Activated T-helper 17 cell treated with anti-CD3 and anti-CD28 coated beads, Interleukin-2, amount 50 U/mL, for 72 hours (primary cell): ENCODE measurements at regions not wholly inside any gene's neighbourhood (a gene's known extent, or its start where the extent isn't known, plus 50 kb on each side); places are given as distances from the start of the nearest gene placed in this dataset.
"Not testable (repeated sequence)": the region's sequence is repeated elsewhere in the genome, so short reads cannot be mapped to it uniquely, and the experiment has no call there.

ENCODE experiments used
- ATAC-seq: fragments of 150-1000 bp; cut with Tn5 transposase; replicated peaks from 2 replicates; pipeline ENCODE4 v1.10.0; 2021; ENCODE audit warnings: mild to moderate bottlenecking, moderate library complexity
- H3K27ac Mint-ChIP-seq: one replicate; pipeline ENCODE4 v1.8.0; 2022; ENCODE audit warnings: mixed read lengths
- H3K27me3 Mint-ChIP-seq: one replicate; pipeline ENCODE4 v1.8.0; 2022; ENCODE audit warnings: mixed read lengths
- H3K36me3 Mint-ChIP-seq: one replicate; pipeline ENCODE4 v1.8.0; 2022; ENCODE audit warnings: low read depth, mild to moderate bottlenecking, mixed read lengths
- H3K4me1 Mint-ChIP-seq: one replicate; pipeline ENCODE4 v1.8.0; 2022; ENCODE audit warnings: mixed read lengths
- H3K4me3 Mint-ChIP-seq: one replicate; pipeline ENCODE4 v1.8.0; 2022; ENCODE audit warnings: mild to moderate bottlenecking, mixed read lengths
- H3K9me3 Mint-ChIP-seq: one replicate; pipeline ENCODE4 v1.8.0; 2022; ENCODE audit warnings: mixed read lengths

DNA sequence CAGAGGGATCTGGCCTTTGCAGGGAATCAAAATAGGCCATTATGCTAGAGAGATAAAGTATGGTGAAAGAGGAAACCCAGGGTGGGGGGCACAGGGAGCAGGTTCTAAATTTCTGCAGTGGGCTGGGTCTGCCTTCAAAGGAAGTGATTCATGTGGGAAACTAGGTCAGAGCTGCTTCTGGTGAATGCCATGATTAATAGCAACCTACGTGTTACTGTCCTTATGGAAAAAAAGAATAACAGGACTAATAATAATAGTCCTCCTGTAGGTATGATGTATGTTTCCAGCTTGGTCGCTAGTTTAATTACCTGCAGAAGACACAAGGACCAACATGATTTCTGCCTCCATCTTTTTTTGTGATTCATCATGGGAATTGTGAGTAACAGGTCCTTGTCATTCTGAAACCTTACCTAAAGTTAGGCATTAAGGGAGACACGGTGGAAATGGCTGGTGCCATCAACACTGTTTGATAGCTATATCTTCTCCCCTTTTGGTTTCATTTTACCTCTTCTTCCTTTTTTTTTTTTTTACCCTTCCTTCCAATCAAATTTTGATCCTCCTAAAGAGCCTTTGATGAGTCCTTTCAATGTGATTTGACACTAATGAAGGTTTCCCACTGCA lies 180.4 kb downstream of the CPEB2 start:
- ATAC-seq = peak; percentile 93
- Mint-ChIP-seq H3K4me3 (peak overlapping the region; percentile 77), H3K4me1 (peaks cover 16% of the 10 kb centered on the region), H3K9me3 (no peaks in the 10 kb centered on the region), H3K36me3 (no peaks in the 10 kb centered on the region), H3K27ac (peak overlapping the region; percentile 92), H3K27me3 (no peaks in the 10 kb centered on the region)

DNA sequence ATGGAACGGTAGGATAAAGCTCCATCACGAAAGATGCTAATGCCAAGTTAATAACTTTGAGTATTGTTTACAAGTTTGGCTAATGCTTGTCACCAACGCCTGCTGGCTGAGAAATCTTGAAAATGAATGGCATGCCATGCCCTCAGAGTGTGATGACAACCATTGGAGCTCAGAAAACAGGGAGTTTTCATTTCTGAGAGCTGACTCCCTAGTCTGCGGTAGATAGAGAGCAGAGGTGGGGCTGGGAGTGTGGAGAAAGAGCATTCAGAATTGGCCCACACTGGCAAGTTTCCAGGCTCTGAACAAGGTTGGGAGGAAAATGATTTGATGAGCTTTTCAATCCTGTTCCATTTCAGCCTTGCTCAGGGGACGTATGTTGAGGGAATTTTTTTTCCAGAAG lies 183.9 kb downstream of the CPEB2 start:
- H3K27me3 Mint-ChIP-seq = no peaks in the 10 kb centered on the region
- no peak for ATAC-seq
- peaks cover 16% of the 10 kb centered on the region for H3K4me1 Mint-ChIP-seq
- no peaks in the 10 kb centered on the region for H3K36me3 Mint-ChIP-seq
- H3K9me3 Mint-ChIP-seq = no peaks in the 10 kb centered on the region
- H3K27ac Mint-ChIP-seq = no peak overlapping the region
- H3K4me3 Mint-ChIP-seq = no peak overlapping the region

DNA sequence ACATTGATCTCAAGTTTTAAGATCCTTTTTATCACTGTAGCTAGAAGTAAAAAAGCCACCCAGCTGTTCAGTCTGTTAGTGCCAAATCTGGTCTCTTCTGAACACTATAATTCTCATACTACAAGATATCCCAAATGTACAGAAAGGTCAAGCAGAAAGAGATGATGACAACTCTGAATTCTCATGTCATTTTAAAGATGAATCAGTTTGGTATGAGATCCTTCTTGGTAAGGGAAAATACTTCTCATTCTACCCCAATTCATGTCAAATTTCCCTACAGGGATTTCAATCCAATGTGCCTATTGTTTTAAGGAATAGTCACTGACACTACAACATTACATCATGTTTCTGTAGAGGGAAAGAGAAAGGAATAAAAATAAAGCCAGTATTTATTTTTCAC lies 184.5 kb downstream of the CPEB2 start:
- no peaks in the 10 kb centered on the region for H3K36me3 Mint-ChIP-seq
- no peak for ATAC-seq
- no peak overlapping the region for H3K27ac Mint-ChIP-seq
- peaks cover 16% of the 10 kb centered on the region for H3K4me1 Mint-ChIP-seq
- no peaks in the 10 kb centered on the region for H3K27me3 Mint-ChIP-seq
- no peaks in the 10 kb centered on the region for H3K9me3 Mint-ChIP-seq
- H3K4me3 Mint-ChIP-seq = no peak overlapping the region

DNA sequence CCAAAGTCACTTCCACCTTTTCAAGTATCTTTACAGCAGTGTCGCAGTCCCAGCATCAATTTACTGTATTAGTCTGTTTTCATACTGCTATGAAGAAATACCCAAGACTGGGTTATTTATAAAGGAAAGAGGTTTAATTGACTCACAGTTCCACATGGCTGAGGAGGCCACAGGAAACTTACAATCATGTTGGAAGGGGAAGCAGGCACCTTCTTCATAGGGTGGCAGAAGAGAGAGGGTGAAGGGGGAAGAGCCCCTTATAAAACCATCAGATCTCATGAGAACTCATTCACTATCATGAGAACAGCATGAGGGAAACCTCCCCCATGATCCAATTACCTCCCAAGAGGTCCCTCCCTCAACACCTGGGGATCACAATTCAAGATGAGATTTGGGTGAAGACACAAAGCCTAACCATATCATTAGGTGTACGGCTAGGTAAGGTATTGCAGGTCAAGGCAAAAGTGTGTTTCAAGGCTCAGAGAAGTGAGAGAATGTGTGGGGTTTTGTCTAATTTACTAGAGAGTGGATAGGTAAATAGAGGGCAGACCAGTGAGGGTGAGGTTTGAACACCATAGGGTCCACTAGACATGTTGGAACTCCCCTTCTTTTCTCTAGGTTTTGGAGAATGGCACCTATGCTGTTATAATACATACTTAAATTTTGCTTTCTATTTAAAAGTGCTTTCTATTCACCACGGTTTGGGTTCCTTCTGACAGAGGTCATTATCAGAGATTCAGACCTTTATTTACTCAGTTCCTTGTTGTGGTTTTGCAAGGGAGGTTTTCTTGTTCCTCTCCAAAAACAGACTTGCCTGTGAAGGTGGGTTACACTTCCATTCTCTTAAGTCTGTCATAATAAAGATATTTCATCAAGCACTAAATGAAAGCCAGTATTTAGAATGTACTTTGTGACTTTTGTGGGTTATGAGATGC lies 186.6 kb downstream of the CPEB2 start:
- Mint-ChIP-seq H3K27ac (peak overlapping the region; percentile 11), H3K27me3 (no peaks in the 10 kb centered on the region), H3K4me3 (no peak overlapping the region), H3K4me1 (no peaks in the 10 kb centered on the region), H3K36me3 (no peaks in the 10 kb centered on the region), H3K9me3 (no peaks in the 10 kb centered on the region)
- peak; percentile 2 for ATAC-seq

DNA sequence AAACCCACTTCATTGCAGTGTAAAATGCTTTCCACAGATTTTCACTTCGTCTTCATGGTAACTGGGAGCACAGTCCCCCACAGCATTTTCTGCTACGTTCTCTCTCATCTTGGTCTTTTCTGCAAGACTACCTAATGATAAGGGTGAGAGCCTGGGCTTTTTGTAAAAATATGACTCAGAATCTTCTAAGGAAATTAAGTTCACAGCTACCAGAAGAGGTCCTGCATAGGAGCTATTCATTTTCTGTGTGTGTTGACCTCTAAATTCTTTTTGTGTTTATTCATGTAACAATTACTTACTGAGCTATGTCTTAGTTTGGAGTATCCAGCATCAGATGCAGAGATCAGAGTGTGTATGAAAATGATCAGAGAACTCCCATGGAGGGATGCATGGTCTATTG lies 192.2 kb downstream of the CPEB2 start:
- H3K4me1 Mint-ChIP-seq = no peaks in the 10 kb centered on the region
- no peaks in the 10 kb centered on the region for H3K9me3 Mint-ChIP-seq
- ATAC-seq = no peak
- no peaks in the 10 kb centered on the region for H3K27me3 Mint-ChIP-seq
- H3K4me3 Mint-ChIP-seq = no peak overlapping the region
- H3K27ac Mint-ChIP-seq = no peak overlapping the region
- no peaks in the 10 kb centered on the region for H3K36me3 Mint-ChIP-seq

DNA sequence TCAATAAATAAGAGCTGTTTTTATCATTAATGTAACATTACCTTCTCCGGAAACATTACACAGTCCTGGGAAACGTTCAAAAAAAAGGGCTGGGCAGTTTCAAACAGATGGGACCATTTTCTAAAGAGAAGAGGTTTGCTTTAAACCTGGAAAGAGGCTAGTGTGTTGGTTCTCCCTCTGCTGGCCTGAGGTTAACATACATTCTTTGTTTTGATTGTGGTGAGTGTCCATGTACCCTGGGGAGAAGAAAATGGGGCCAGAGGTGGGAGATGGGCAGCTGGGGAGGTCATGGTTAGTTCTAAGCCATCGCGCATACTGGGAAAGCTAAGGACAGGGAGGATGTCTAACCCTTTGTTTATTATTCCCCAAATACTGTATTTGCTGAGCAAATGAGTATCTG lies 194.7 kb downstream of the CPEB2 start:
- ATAC-seq = no peak
- Mint-ChIP-seq H3K4me3 (no peak overlapping the region), H3K4me1 (no peaks in the 10 kb centered on the region), H3K36me3 (no peaks in the 10 kb centered on the region), H3K27me3 (no peaks in the 10 kb centered on the region), H3K27ac (no peak overlapping the region), H3K9me3 (no peaks in the 10 kb centered on the region)

DNA sequence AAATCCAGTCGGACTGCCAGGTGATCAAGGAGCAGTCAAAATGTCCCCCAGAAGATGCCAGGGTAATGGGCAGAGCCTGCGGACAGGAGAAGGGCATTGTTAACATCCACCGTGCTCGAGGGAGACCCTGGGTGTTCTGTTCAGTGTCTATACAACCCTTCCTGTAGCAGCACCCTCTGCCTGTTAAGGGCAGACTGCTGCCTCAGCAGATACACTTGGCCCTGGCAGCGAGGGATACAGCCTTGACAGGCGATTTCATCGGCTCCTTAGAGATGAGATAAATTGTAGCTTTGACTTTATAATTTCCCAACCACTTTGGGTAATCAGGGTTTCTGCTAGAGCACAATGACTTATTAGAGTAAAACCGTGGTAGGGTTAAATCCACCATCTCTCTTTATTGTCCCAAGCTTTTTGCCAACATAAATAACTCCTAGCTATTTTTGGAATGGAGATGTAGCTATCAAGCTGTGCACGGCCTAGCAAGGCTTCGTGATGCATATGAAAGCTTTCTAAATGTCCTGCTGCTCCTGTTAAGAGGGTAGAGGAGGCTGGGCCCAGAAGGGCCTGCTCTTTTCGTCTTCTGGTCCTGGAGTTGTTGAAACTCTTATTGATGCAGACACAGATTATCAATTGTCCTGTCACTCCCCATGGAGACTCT lies 195.9 kb downstream of the CPEB2 start:
- no peaks in the 10 kb centered on the region for H3K27me3 Mint-ChIP-seq
- no peaks in the 10 kb centered on the region for H3K4me1 Mint-ChIP-seq
- ATAC-seq = no peak
- H3K9me3 Mint-ChIP-seq = no peaks in the 10 kb centered on the region
- H3K4me3 Mint-ChIP-seq = no peak overlapping the region
- no peak overlapping the region for H3K27ac Mint-ChIP-seq
- H3K36me3 Mint-ChIP-seq = no peaks in the 10 kb centered on the region

DNA sequence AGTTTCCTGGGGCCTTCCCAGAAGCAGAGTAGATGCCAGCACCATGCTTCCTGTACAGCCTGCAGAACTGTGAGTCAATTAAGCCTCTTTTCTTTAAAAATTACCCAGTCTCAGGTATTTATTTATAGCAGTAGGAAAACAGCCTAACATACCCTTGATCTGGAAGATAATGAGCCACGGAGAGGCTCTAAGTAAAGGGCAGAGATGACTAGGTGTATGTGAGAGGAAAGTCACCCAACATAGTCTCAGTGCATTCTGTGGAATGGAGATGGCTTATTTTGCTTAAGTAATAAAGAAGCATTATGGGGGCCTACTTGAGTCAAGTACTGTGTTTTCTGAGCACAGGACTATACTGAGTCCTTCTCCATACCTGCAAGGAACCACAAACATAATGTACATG lies 199.5 kb downstream of the CPEB2 start:
- Mint-ChIP-seq H3K36me3 (no peaks in the 10 kb centered on the region), H3K27me3 (peaks cover 3% of the 10 kb centered on the region), H3K4me3 (no peak overlapping the region), H3K27ac (peak overlapping the region; percentile 18), H3K4me1 (no peaks in the 10 kb centered on the region), H3K9me3 (peaks cover 12% of the 10 kb centered on the region)
- ATAC-seq = peak; percentile 53

DNA sequence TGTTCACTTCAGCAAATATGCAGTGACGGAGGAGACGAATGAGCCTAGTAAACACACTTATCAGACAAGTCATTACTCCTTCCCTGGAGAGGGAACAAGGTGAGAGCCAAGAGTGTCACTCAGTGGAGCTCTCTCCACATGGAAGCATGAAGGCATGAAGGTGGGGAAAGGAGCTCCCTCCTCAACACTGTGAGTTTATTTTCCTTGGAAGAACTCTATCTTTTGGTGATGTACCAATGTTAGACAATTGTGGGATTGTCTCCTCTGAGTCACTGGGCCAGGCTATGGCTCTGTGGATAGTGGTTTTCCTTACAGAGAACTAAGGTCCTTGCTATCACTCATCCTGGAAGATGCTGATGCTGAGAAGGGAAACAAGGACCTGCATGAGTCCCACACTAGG lies 200.2 kb downstream of the CPEB2 start:
- no peak overlapping the region for H3K27ac Mint-ChIP-seq
- H3K4me1 Mint-ChIP-seq = no peaks in the 10 kb centered on the region
- H3K4me3 Mint-ChIP-seq = no peak overlapping the region
- H3K36me3 Mint-ChIP-seq = no peaks in the 10 kb centered on the region
- no peak for ATAC-seq
- peaks cover 19% of the 10 kb centered on the region for H3K9me3 Mint-ChIP-seq
- peaks cover 4% of the 10 kb centered on the region for H3K27me3 Mint-ChIP-seq

DNA sequence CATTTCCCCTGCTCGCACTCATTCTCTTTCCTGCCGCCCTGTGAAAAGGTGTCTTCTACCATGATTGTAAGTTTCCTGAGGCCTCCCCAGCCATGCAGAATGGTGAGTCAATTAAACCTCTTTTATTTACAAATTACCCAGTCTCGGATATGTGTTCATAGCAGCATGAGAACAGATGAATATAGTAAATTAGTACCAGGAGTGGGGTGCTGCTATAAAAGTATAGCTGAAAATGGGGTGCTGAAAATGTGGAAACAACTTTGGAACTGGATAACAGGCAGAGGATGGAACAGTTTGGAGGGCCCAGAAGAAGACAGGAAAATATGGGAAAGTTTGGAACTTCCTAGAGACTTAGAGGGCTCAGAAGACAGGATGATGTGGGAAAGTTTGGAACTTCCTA lies 204.2 kb downstream of the CPEB2 start:
- not testable (repeated sequence) for H3K27ac Mint-ChIP-seq, H3K4me3 Mint-ChIP-seq, H3K36me3 Mint-ChIP-seq, H3K4me1 Mint-ChIP-seq, ATAC-seq
- Mint-ChIP-seq H3K9me3 (peaks cover 26% of the 10 kb centered on the region), H3K27me3 (peaks cover 16% of the 10 kb centered on the region)

DNA sequence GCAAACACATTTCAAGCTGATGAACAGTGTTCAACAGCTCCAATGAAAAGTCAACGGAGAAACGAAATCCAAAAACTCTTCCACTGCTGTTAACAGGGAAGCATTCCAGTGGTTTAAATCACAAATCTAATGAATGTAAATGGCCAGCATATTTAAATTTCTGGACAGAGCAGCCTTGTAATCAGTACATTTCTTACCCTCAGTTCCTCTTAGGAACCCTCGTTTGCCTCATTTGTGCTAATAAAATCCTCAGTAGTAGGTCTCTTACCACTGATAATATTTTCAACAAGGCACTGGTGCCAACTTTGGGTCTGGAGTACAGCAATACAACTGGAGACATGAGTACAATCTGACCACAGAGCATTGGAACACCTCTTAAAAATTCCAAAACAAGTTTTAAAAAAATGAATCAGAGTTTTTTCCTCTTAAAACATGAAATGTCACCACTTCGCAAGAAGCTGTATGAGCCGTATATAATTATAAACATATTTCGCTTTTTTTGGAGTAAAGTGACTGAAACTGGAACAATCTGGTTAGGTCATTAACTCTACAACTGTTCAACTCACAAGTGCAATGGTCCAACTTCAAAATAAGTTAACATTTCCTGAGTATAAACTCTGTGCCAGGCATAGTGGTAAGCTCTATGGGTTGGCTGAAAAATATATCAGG lies 211.2 kb downstream of the CPEB2 start:
- H3K4me3 Mint-ChIP-seq = no peak overlapping the region
- peaks cover 16% of the 10 kb centered on the region for H3K27me3 Mint-ChIP-seq
- no peaks in the 10 kb centered on the region for H3K4me1 Mint-ChIP-seq
- H3K9me3 Mint-ChIP-seq = no peaks in the 10 kb centered on the region
- H3K36me3 Mint-ChIP-seq = no peaks in the 10 kb centered on the region
- H3K27ac Mint-ChIP-seq = no peak overlapping the region
- no peak for ATAC-seq

DNA sequence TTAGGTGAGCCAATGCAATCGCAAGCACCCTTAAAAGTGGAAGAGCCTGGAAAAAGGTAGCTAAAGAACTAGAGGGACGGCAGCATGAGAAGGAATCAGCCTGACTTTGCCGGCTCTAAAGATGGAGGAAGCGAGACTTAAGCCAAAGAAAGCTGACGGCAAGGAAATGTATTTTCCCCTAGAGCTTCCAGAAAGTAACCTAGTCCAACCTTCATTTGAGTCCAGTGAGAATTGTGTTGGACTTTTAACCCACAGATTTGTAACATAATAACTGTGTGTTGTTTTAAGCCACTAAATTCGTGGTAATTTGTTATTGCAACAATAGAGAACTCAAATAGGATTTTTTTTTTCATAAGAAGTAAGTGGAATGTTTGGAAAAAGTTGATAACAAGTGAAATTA lies 212.7 kb upstream of the C1QTNF7 start:
- H3K9me3 Mint-ChIP-seq = no peaks in the 10 kb centered on the region
- H3K27ac Mint-ChIP-seq = no peak overlapping the region
- H3K4me3 Mint-ChIP-seq = no peak overlapping the region
- ATAC-seq = no peak
- peaks cover 14% of the 10 kb centered on the region for H3K27me3 Mint-ChIP-seq
- no peaks in the 10 kb centered on the region for H3K36me3 Mint-ChIP-seq
- H3K4me1 Mint-ChIP-seq = no peaks in the 10 kb centered on the region

DNA sequence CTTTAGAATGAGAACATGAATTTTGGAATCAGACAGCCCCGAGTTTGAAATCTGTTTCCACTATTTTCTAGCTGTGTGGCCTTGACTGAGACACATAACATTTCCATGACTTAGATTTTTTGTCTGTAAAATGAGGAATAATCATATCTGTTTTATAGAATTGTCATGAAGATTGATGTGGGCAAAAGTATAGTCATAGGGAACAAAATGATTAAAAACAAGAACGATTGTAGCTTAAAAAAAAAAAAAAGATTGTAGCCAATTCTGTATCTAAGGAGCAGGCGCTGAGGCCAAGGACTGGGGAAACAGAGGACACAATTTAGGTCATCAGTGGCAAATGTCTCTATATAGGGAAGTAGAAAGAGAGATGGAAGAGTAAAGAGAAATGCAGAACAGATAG lies 201.6 kb upstream of the C1QTNF7 start:
- Mint-ChIP-seq H3K4me1 (no peaks in the 10 kb centered on the region), H3K9me3 (no peaks in the 10 kb centered on the region), H3K27ac (no peak overlapping the region), H3K36me3 (no peaks in the 10 kb centered on the region), H3K27me3 (no peaks in the 10 kb centered on the region), H3K4me3 (no peak overlapping the region)
- ATAC-seq = peak; percentile 52

DNA sequence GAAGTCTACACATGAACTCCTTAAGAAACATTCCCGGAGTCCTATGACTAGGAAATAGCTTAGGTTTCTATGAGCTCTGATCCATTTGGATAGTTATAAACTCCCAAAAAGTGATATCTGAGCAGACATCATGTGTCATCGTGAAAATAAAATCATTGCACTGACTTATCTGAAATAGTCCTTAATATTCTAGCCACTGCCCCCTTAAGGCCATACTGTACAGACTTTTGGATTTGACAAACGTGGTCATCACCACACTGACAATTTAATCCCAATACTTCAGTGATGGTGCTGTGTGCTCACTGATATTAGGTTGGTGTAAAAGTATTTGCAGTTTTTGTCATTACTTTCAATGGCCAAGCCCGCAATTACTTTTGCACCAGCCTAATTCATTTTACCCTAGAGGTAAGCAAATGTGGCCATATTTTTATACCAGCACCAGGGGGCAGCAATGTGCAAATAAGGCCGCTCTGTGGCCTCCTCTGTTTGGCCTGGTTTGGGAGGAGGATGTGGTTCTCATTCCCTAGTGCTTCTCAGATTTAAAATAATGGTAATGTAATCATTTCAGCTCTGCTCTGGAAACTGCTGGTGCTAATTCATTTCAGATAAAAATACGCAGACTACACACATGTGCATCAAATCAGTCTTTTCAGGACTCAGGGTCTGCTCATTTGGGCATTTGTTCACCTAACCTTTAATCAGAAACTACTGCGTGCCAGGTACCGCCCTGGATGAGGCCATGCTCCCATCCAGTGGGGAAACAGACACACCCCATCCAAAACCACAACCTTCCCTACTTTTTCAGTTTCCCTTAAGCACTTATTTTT lies 196.4 kb upstream of the C1QTNF7 start:
- ATAC-seq = peak; percentile 68
- H3K36me3 Mint-ChIP-seq = no peaks in the 10 kb centered on the region
- no peak overlapping the region for H3K4me3 Mint-ChIP-seq
- peaks cover 24% of the 10 kb centered on the region for H3K4me1 Mint-ChIP-seq
- no peaks in the 10 kb centered on the region for H3K9me3 Mint-ChIP-seq
- H3K27ac Mint-ChIP-seq = no peak overlapping the region
- no peaks in the 10 kb centered on the region for H3K27me3 Mint-ChIP-seq
